Activated CD4-positive, alpha-beta T cell treated with anti-CD3 and anti-CD28 coated beads, Interleukin-2, amount 10 ng/mL, durations not matched to agents 7 days and 5 days (primary cell): ENCODE measurements at regions not wholly inside any gene's neighbourhood (a gene's known extent, or its start where the extent isn't known, plus 50 kb on each side); places are given as distances from the start of the nearest gene placed in this dataset.

Source experiments
- CTCF ChIA-PET: fragments of 350-600 bp; sonication (Branson Sonifier 250); formaldehyde crosslinking; loops from one replicate; lab custom pipeline; 2021; ENCODE audit warnings: antibody characterized with exemption; lab: Charles Lee
- POLR2A ChIA-PET: fragments of 350-600 bp; sonication (Branson Sonifier 250); formaldehyde crosslinking; loops from one replicate; lab custom pipeline; 2021; ENCODE audit warnings: antibody characterized with exemption; lab: Charles Lee
- DNase-seq: peaks from one replicate; pipeline ENCODE4 v3.0.0-alpha.2; 2020
- H3K27ac Mint-ChIP-seq: one replicate; pipeline ENCODE4 v1.8.0; 2021; ENCODE audit warnings: mild to moderate bottlenecking, moderate library complexity, mixed read lengths
- H3K27me3 Mint-ChIP-seq: one replicate; pipeline ENCODE4 v1.8.0; 2021; ENCODE audit warnings: mixed read lengths
- H3K36me3 Mint-ChIP-seq: one replicate; pipeline ENCODE4 v1.8.0; 2021; ENCODE audit warnings: low read depth, mixed read lengths
- H3K4me1 Mint-ChIP-seq: one replicate; pipeline ENCODE4 v1.8.0; 2021; ENCODE audit warnings: mixed read lengths
- H3K4me3 Mint-ChIP-seq: one replicate; pipeline ENCODE4 v1.8.0; 2021; ENCODE audit warnings: mild to moderate bottlenecking, moderate library complexity, mixed read lengths
- H3K9me3 Mint-ChIP-seq: one replicate; pipeline ENCODE4 v1.8.0; 2021; ENCODE audit warnings: mixed read lengths

DNA sequence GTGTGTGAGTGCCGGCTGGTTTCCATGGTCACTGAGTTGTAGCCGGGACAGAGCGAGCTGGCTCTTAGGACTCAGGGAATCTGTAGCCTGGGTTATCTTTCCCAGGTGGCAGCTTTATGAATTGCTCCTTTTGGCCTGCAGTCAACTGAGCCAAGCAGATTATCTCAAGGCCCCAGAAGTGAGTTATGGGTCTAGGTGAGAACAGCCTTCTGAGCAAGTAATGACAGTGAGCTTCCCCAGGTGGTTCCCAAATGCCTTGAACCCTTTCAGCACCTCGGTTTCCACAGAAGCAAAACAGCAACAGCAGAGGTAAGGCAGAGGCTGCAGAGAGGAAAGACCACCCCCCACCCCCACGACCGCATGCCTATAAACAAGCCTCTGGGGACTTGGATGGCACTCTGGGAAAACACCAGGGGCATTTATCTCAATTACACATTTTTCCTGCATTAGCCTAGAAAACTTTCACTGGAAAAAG lies 56.7 kb upstream of the DGKG start:
- Mint-ChIP-seq H3K27me3 (peaks cover 8% of the 10 kb centered on the region), H3K4me1 (peaks cover 16% of the 10 kb centered on the region), H3K9me3 (no peaks in the 10 kb centered on the region), H3K4me3 (no peak overlapping the region), H3K27ac (no peak overlapping the region), H3K36me3 (no peaks in the 10 kb centered on the region)
- ChIA-PET POLR2A (no interaction called here), CTCF (no interaction called here)
- DNase-seq: no peak

DNA sequence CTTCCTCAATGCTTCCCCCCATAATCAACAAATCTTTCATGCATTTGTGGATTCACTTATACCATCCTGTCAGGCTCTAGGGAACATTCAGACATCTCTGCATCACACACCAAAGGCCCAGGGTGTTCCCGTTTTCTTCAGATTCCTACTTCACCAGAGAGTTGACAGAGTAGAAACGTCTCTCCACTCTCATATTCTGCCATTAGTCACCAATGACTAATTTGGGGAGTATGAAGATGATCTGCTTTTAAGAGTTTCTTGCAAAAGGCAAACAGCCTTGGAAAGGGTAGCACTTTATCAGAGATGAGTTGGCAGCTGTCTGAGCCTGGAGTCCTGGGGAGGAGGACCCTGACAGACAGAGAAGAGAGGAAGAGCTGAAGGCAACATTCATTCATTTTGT lies 55.8 kb upstream of the DGKG start:
- Mint-ChIP-seq H3K4me3 (no peak overlapping the region), H3K36me3 (no peaks in the 10 kb centered on the region), H3K27ac (no peak overlapping the region), H3K4me1 (peaks cover 20% of the 10 kb centered on the region), H3K27me3 (peaks cover 10% of the 10 kb centered on the region), H3K9me3 (no peaks in the 10 kb centered on the region)
- ChIA-PET POLR2A (no interaction called here), CTCF (no interaction called here)
- no peak for DNase-seq

DNA sequence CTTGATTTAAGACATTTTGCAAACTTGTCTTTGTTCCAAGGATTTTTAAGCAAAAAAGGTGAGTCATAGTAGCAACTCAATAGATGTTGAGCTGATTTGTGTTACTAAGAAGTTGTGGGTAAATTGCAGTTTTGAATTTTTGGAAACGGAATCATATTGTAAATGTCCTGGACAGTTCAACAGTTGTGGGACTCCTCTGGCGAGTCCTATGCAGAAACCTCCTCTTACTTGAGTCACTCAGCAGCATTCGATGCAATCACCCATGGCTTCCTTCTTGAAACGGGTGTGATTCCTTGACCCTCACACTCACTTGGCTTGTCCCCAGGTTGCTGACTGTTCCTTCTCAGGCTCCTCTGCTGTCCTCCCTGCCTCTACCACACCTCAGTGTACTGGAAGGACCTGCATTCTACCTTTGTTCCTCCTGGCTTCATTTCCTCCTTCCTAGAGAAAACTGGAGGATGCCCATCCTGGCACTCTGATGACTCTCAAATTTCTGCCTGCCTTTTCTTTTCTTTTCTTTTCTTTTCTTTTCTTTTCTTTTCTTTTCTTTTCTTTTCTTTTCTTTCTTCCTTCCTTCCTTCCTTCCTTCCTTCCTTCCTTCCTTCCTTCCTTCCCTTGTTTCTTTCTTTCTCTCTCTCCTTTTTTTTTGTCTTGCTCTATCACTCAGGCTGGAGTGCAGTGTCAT lies 52.8 kb upstream of the DGKG start:
- ChIA-PET CTCF (interaction anchor here (0.6 to 0.7 kb wide), 3 partner anchors 98 to 680 kb away, joined by 3 to 5 read pairs (median 3); no protein-coding TSS in a partner anchor), POLR2A (no interaction called here)
- Mint-ChIP-seq H3K27me3 (peaks cover 2% of the 10 kb centered on the region), H3K4me1 (peaks cover 22% of the 10 kb centered on the region), H3K27ac (no peak overlapping the region), H3K36me3 (no peaks in the 10 kb centered on the region), H3K4me3 (peak overlapping the region; percentile 50), H3K9me3 (no peaks in the 10 kb centered on the region)
- DNase-seq: no peak

DNA sequence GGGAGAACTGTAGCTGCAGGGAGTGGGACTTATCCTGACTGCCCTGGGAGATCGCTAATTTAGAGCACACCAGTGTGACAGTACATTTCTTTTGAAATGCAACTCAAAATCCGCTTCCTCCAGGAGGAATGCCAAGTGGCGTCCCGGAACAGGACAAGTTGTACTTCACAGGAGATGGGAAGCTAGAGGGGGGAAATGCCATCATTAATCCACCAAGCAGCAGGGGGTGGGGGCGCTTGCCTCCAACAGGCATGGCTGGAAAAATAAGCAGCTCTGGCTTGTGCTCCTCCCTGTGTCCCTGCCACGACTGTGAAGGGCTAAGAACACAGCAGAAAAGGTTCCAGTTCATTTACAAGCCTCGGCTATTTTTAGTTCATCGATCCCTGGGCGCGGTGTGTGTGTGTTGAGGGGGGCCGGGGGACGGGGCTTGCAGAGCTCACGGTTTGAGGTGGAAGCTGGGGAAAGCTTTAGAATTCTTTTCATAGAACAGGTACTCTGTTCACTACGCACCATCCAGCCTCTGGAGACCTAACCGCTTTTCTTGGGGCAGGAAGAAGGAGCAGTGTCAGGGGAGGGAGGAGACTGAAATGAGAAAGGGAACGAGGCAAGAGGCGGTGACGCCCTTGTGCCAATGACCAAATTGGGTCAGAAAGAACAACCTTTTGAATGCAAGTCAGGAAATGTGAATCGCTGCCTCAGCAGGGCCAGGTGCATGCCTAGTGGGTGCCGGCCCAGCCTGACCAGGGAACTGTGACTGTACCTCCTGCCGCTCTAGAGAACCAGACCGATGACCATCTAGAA lies 51.8 kb upstream of the DGKG start:
- peaks cover 2% of the 10 kb centered on the region for H3K27me3 Mint-ChIP-seq
- H3K9me3 Mint-ChIP-seq: no peaks in the 10 kb centered on the region
- H3K4me1 Mint-ChIP-seq: peaks cover 22% of the 10 kb centered on the region
- H3K36me3 Mint-ChIP-seq: no peaks in the 10 kb centered on the region
- CTCF ChIA-PET: interaction anchor here (1.3 kb wide), 1 partner anchor 10 kb away, joined by 3 read pairs; no protein-coding TSS in a partner anchor
- peak overlapping the region; percentile 50 for H3K4me3 Mint-ChIP-seq
- peak overlapping the region; percentile 74 for H3K27ac Mint-ChIP-seq
- POLR2A ChIA-PET: no interaction called here
- peak; percentile 14 for DNase-seq

DNA sequence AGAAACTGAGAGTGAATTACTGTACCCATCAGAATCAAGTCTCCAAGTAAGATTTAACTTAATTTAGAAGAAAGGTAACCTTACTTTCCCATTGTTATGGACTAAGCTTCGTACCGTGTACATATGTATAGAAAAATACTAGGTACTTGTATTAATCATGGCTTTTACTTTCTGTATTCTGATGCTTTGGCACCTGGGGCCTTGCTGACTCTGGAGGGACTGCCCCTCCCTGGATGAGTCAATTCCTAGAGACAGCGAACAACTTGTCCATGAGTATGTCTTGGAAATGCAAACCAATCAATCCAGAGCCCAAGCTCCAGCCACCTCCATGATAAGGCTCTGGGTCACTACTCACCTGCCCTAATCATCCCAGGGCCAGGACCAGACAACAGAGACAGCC lies 50.0 kb upstream of the DGKG start:
- Mint-ChIP-seq H3K27ac (no peak overlapping the region), H3K9me3 (no peaks in the 10 kb centered on the region), H3K4me3 (no peak overlapping the region), H3K4me1 (peaks cover 22% of the 10 kb centered on the region), H3K36me3 (no peaks in the 10 kb centered on the region), H3K27me3 (peaks cover 2% of the 10 kb centered on the region)
- ChIA-PET CTCF (interaction anchor here (1.0 kb wide), 2 partner anchors 10 to 128 kb away, joined by 3 to 5 read pairs; no protein-coding TSS in a partner anchor), POLR2A (no interaction called here)
- no peak for DNase-seq
